ENCODE measurements at regions not wholly inside any gene's neighbourhood (a gene's known extent, or its start where the extent isn't known, plus 50 kb on each side); places are given as distances from the start of the nearest gene placed in this dataset.

DNA sequence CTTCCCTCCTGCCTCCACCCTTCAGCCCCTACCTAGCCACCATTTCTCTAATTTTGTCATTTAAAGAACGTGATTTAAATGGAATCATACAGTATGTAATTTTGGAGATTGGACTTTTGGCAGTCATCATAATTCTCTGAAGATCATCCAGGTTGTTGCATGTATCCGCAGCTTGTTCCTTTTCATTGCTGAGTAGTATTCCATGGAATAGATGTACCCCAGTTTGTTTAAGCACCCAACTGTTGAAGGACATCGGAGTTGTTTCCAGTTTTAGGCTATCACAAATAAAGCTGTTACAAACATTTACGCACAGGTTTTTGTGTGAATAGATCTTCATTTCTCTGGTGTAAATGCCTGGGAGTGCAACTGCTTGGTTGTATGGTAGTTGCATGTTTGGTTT, 61.1 kb upstream of the PWP1 start:
- TF ChIP-seq, protein P1, sequence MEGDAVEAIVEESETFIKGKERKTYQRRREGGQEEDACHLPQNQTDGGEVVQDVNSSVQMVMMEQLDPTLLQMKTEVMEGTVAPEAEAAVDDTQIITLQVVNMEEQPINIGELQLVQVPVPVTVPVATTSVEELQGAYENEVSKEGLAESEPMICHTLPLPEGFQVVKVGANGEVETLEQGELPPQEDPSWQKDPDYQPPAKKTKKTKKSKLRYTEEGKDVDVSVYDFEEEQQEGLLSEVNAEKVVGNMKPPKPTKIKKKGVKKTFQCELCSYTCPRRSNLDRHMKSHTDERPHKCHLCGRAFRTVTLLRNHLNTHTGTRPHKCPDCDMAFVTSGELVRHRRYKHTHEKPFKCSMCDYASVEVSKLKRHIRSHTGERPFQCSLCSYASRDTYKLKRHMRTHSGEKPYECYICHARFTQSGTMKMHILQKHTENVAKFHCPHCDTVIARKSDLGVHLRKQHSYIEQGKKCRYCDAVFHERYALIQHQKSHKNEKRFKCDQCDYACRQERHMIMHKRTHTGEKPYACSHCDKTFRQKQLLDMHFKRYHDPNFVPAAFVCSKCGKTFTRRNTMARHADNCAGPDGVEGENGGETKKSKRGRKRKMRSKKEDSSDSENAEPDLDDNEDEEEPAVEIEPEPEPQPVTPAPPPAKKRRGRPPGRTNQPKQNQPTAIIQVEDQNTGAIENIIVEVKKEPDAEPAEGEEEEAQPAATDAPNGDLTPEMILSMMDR (IDR thresholded peaks at IDR 0.05; ENCODE audit: low read depth, low read length) = no peak
- H3K4me3 ChIP-seq (ENCODE audit: low read depth, low read length) = no peak overlapping the region
- no peak for DNase-seq (ENCODE audit: low read depth, low spot score)
- in situ Hi-C loops (cut with HindIII; ENCODE audit: low sequenced_read_pairs) = loop anchor here (25.0 kb wide), 1 partner anchor 487 kb away; no protein-coding TSS in a partner anchor

DNA sequence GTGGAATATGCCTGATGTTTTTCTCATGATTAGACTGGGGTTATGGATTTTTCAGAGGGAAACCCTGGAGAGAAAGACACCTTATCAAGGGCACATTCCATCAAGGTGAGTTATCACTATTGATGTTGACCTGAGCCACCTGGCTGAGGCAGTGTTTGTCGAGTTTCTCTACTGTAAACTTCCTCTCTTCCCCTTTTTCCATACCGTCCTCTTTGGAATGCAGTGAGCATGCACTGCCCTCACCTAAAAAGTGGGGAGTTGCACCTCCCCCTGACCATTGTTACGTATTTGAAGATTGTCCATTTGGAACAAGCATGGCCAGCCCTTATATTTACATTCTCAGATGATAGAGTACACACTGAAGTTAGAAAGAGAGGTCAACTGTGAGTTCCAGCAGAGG, 53.9 kb upstream of the PWP1 start:
- TF ChIP-seq, protein P1 (IDR thresholded peaks at IDR 0.05; ENCODE audit: low read depth, low read length) = no peak
- DNase-seq (ENCODE audit: low read depth, low spot score) = no peak
- H3K4me3 ChIP-seq (ENCODE audit: low read depth, low read length) = no peak overlapping the region
- in situ Hi-C loops (cut with HindIII; ENCODE audit: low sequenced_read_pairs) = no loop called here

DNA sequence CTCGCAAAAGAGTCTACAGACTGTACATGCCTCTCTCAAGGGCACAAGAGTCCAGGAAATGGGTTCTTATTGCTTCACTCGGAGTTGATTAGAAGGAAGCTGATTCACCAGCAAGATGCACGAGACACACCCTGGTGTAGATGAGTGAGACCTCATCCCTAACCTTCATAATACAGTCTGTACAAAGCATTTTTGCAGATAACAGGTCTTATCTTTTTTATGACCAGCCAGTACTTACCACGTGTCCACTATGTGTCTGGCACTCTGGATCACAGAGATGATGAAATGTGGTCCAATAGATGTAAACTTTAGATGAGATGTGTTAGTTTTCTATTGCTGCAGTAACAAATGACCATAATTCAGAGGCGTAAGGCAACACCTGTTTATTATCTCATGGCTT, 53.4 kb upstream of the PWP1 start:
- in situ Hi-C loops (cut with HindIII; ENCODE audit: low sequenced_read_pairs) = no loop called here
- DNase-seq (ENCODE audit: low read depth, low spot score) = no peak
- TF ChIP-seq, protein P1 (IDR thresholded peaks at IDR 0.05; ENCODE audit: low read depth, low read length) = no peak
- H3K4me3 ChIP-seq (ENCODE audit: low read depth, low read length) = no peak overlapping the region

DNA sequence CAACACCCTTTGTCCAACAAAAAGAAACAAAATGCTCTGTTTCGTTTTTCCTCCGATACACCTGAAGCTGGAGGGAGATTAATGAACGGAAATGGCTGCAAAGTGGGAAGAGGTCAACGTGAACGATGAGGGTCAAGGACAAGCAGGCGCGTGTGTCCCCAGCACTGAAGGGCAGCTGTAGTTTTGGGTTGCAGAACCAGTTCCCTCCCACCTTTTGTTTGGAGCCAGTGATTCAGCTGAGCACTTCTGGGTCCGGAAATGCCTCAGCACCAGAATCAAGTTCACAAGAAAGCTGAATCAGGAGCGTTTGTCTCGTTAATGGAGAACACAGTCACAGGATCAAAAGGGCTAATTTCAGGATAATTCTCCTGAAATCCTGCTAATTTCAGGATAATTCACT, 51.1 kb upstream of the PWP1 start:
- in situ Hi-C loops (cut with HindIII; ENCODE audit: low sequenced_read_pairs) = no loop called here
- no peak overlapping the region for H3K4me3 ChIP-seq (ENCODE audit: low read depth, low read length)
- TF ChIP-seq, protein P1 (IDR thresholded peaks at IDR 0.05; ENCODE audit: low read depth, low read length) = no peak
- DNase-seq (ENCODE audit: low read depth, low spot score) = no peak

DNA sequence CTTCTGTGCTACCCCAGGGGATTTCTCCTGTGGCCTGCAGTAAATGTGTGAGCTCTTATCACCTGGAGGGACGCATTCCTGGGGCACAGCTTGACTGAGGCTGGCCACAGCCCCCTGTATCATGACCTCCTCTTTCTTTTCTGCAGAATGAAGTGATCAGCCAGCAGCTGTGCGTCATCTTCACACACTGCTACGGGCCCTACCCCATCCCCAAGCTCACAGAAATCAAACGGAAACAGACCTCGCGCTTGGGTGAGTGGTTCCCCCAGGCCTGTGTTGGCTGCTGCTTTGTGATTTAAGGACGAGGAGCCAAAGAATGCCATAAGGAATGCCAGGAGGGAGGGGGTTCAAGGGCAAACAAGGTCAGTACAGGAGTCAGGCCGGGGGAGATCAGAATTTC, 50.5 kb upstream of the PWP1 start:
- TF ChIP-seq, protein P1 (IDR thresholded peaks at IDR 0.05; ENCODE audit: low read depth, low read length) = no peak
- in situ Hi-C loops (cut with HindIII; ENCODE audit: low sequenced_read_pairs) = no loop called here
- peak; percentile 5 for DNase-seq (ENCODE audit: low read depth, low spot score)
- H3K4me3 ChIP-seq (ENCODE audit: low read depth, low read length) = no peak overlapping the region

Measured in astrocyte of the spinal cord (primary cell).